Trophoblast cell (in vitro differentiated cells and primary cell): ENCODE measurements at regions not wholly inside any gene's neighbourhood (a gene's known extent, or its start where the extent isn't known, plus 50 kb on each side); places are given as distances from the start of the nearest gene placed in this dataset.

Source experiments
- DNase-seq, 2 donors: peaks; one replicate each; pipeline ENCODE4 v3.0.0-alpha.2; 2016
- H2AFZ ChIP-seq: 2 replicates; pipeline ENCODE4 v1.6.1; 2013; ENCODE audit warnings: low read length, moderate library complexity, mild to moderate bottlenecking; ENCODE audit not compliant: insufficient read depth, poor library complexity
- H2AK5ac ChIP-seq: 2 replicates; pipeline ENCODE4 v1.6.1; 2013; ENCODE audit warnings: mild to moderate bottlenecking, low read length
- H2BK120ac ChIP-seq: 2 replicates; pipeline ENCODE4 v1.6.1; 2013; ENCODE audit warnings: low read length, mild to moderate bottlenecking, moderate library complexity; ENCODE audit not compliant: insufficient read depth, poor library complexity
- H2BK12ac ChIP-seq: 2 replicates; pipeline ENCODE4 v1.6.1; 2013; ENCODE audit warnings: mild to moderate bottlenecking, low read length, moderate library complexity
- H2BK5ac ChIP-seq: 2 replicates; pipeline ENCODE4 v1.6.1; 2013; ENCODE audit warnings: low read length, low read depth, moderate library complexity, mild to moderate bottlenecking; ENCODE audit not compliant: poor library complexity
- H3K14ac ChIP-seq: 2 replicates; pipeline ENCODE4 v1.6.1; 2013; ENCODE audit warnings: mild to moderate bottlenecking, low read length
- H3K18ac ChIP-seq: 2 replicates; pipeline ENCODE4 v1.6.1; 2013; ENCODE audit warnings: mild to moderate bottlenecking, low read length
- H3K23ac ChIP-seq: 2 replicates; pipeline ENCODE4 v1.6.1; 2013; ENCODE audit warnings: low read length
- H3K27ac ChIP-seq: 2 replicates; pipeline ENCODE4 v1.5.1; 2013; ENCODE audit warnings: low read depth, mild to moderate bottlenecking, inconsistent platforms, low read length, moderate library complexity
- H3K27me3 ChIP-seq: 2 replicates; pipeline ENCODE4 v1.6.1; 2013; ENCODE audit warnings: inconsistent platforms, mild to moderate bottlenecking, low read length, moderate library complexity; ENCODE audit not compliant: insufficient read depth
- H3K36me3 ChIP-seq, 2 experiments: 1 replicate in 1 of 2; 2 replicates in 1 of 2; pipeline ENCODE4 v1.6.1; 2013; ENCODE audit warnings: low read length in 2 of 2, mild to moderate bottlenecking in 2 of 2, moderate library complexity in 1 of 2; ENCODE audit not compliant: insufficient read depth in 2 of 2, control insufficient read depth in 1 of 2
- H3K4ac ChIP-seq: 2 replicates; pipeline ENCODE4 v1.6.1; 2013; ENCODE audit warnings: low read depth, mild to moderate bottlenecking, low read length, moderate library complexity
- H3K4me1 ChIP-seq, 2 experiments: 1 replicate in 1 of 2; 2 replicates in 1 of 2; pipeline ENCODE4 v1.6.1; 2013; ENCODE audit warnings: low read length in 2 of 2, mild to moderate bottlenecking in 2 of 2, moderate library complexity in 1 of 2; ENCODE audit not compliant: insufficient read depth in 2 of 2, control insufficient read depth in 1 of 2
- H3K4me2 ChIP-seq: 2 replicates; pipeline ENCODE4 v1.6.1; 2013; ENCODE audit warnings: inconsistent platforms, mild to moderate bottlenecking, low read length, moderate library complexity
- H3K4me3 ChIP-seq: 2 replicates; pipeline ENCODE4 v1.5.1; 2013; ENCODE audit warnings: mild to moderate bottlenecking, low read depth, low read length, inconsistent platforms
- H3K79me1 ChIP-seq: one replicate; pipeline ENCODE4 v1.6.1; 2013; ENCODE audit warnings: low read length
- H3K79me2 ChIP-seq: 2 replicates; pipeline ENCODE4 v1.6.1; 2013; ENCODE audit warnings: low read length, mild to moderate bottlenecking; ENCODE audit not compliant: control insufficient read depth, insufficient read depth, poor library complexity
- H3K9ac ChIP-seq: 2 replicates; pipeline ENCODE4 v1.6.1; 2013; ENCODE audit warnings: mild to moderate bottlenecking, low read length
- H3K9me3 ChIP-seq: 2 replicates; pipeline ENCODE4 v1.6.1; 2013; ENCODE audit warnings: low read depth, mild to moderate bottlenecking, control low read depth, inconsistent platforms, low read length; ENCODE audit not compliant: insufficient read depth
- H4K12ac ChIP-seq: 2 replicates; pipeline ENCODE4 v1.6.1; 2013; ENCODE audit warnings: low read depth, mild to moderate bottlenecking, low read length, moderate library complexity
- H4K8ac ChIP-seq: 2 replicates; pipeline ENCODE4 v1.6.1; 2013; ENCODE audit warnings: low read depth, mild to moderate bottlenecking, low read length, moderate library complexity
- H4K91ac ChIP-seq: one replicate; pipeline ENCODE4 v1.6.1; 2013; ENCODE audit warnings: low read depth, mild to moderate bottlenecking, low read length, moderate library complexity
- WGBS: extraction: QIAGEN DNeasy Blood & Tissue Kit; methylation state at CpG from one replicate; pipeline ENCODE4 v1.1.7; 2013; ENCODE audit warnings: missing lambda C conversion rate; ENCODE audit not compliant: insufficient read length, insufficient coverage; ENCODE audit errors: extremely low coverage; 5-methylcytosine and 5-hydroxymethylcytosine counted together

DNA sequence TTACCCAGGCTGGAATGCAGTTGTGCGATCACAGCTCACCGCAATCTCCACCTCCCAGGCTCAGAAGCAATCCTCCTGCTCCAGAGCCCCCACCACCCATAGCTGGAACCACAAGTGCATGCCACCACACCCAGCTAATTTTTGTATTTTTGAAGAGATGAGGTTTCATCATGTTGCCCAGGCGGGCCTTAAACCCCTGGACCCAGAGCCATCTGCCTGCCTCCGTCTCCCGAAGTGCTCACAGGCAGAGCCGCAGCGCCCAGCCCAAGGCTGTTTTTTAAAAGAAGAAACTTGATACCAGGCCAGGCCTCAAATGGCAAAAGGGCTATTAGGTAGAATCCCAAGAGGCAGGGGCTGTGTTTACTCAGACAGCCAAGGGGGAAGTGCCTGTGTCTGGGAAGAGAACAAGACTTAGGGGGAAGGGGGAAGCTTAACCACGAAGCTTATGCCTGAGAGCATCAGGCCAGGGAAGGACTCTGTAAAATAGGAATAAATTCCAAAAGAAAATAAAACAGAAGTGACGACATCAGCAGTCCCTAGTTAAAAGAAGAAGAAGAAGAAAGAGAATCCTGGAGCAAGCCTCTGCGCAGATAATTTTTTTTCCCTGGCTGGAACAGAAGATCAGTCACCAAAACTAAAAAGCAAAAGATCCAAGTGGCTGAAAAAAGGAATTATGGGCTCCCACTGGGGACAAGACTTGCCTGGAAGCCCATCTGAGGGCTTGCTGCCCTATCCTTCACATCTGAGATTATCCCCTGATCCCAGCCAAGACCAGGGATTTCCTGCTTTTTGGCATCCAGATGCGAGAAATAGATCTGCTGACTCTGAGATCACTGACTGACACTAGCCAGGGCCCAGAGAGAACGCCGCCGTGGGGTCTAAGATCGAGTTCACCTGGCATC is 170.5 kb downstream of the NDUFA12 start:
- Histone ChIP-seq H3K79me1 (peaks cover 23% of the 10 kb centered on the region), H3K4me3 (no peak overlapping the region), H4K12ac (no peak overlapping the region), H2BK12ac (peak overlapping the region; percentile 80), H3K4me1 (peaks cover 20 to 28% of the 10 kb centered on the region in 2 experiments), H3K36me3 (no peaks in the 10 kb centered on the region), H3K4me2 (peak overlapping the region; percentile 46), H3K9ac (no peak overlapping the region), H3K27me3 (no peaks in the 10 kb centered on the region), H2BK5ac (peak overlapping the region; percentile 44), H4K91ac (peak overlapping the region; percentile 67), H2BK120ac (peak overlapping the region; percentile 61), H3K18ac (peak overlapping the region; percentile 67), H4K8ac (peak overlapping the region; percentile 43), H3K79me2 (peaks cover 10% of the 10 kb centered on the region), H3K9me3 (peaks cover 3% of the 10 kb centered on the region), H3K27ac (peak overlapping the region; percentile 96), H3K23ac (no peak overlapping the region), H3K4ac (peak overlapping the region; percentile 31), H2AK5ac (peak overlapping the region; percentile 32), H2AFZ (peak overlapping the region; percentile 54), H3K14ac (peak overlapping the region; percentile 56)
- DNase-seq: peak in 1 of 2 donors; percentile 21
- no CpG with 5 or more reads among the region's 15 CpGs for WGBS

DNA sequence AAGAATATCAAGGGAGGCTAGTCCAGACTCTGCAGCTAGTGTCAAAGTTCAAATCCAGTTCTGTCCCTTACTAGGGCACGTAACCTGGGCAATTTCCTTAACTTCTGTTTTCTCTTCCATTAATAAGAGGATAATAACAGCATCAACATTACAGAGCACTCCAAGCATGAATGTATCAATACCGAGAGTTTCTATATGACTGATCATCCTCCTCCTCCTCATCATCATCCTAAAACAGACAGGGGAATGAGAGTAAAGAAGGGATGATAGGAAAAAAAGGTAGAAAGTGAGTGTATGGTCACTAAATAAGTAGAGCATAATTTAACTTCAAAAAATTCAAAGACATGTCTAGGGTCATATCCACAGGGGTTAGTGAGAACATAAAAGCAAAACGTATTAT is 171.4 kb downstream of the NDUFA12 start:
- Histone ChIP-seq H2BK120ac (peak overlapping the region; percentile 71), H4K12ac (no peak overlapping the region), H3K23ac (no peak overlapping the region), H2AFZ (no peak overlapping the region), H3K9ac (no peak overlapping the region), H3K4me2 (no peak overlapping the region), H2AK5ac (no peak overlapping the region), H3K79me1 (peaks cover 23% of the 10 kb centered on the region), H3K4ac (no peak overlapping the region), H3K27me3 (no peaks in the 10 kb centered on the region), H3K36me3 (no peaks in the 10 kb centered on the region), H3K14ac (peak overlapping the region; percentile 22), H3K18ac (no peak overlapping the region), H3K9me3 (peaks cover 3% of the 10 kb centered on the region), H3K4me1 (peaks cover 20 to 28% of the 10 kb centered on the region in 2 experiments), H2BK5ac (no peak overlapping the region), H4K91ac (peak overlapping the region; percentile 42), H3K4me3 (no peak overlapping the region), H3K27ac (peak overlapping the region; percentile 25), H2BK12ac (peak overlapping the region; percentile 71), H3K79me2 (peaks cover 10% of the 10 kb centered on the region), H4K8ac (no peak overlapping the region)
- DNase-seq: no peak
- WGBS: no CpG with 5 or more reads among the region's 3 CpGs

DNA sequence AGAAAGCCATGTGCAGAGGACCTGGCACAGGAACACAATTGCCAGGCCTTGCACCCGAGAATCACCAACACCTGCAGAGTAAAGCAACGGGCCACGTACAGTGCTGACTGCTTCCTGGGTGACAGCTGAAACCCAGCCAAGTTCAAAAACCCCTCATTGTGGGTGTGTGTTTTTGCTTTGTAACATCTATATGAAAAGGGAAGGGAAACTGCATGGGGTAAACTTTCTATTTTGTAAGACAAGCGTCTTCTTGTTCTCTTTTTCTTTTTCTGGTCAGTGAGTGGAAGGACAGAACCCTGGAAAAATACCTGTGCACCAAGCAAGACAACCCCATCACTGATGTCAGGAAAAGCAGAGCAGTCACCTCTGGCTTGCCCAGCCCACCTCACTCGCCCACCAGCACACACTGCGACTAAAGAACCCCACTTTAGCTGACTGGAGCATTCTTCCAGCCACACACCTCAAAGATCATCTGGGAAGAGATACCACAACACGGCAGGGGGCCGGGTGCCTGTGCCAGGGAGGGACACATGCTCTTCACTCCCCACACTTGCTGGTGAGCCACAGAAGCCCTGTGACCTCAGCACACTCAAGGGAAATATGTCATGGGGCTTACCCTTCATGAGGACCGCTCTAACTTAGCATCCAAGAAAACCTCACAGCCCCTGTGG is 172.3 kb downstream of the NDUFA12 start:
- peak in 1 of 2 donors; percentile 11 for DNase-seq
- WGBS: no CpG with 5 or more reads among the region's 9 CpGs
- Histone ChIP-seq H4K91ac (peak overlapping the region; percentile 95), H3K36me3 (no peaks in the 10 kb centered on the region), H3K4me2 (no peak overlapping the region), H3K79me2 (peaks cover 10% of the 10 kb centered on the region), H3K27me3 (no peaks in the 10 kb centered on the region), H3K9me3 (peaks cover 3% of the 10 kb centered on the region), H2BK5ac (peak overlapping the region; percentile 68), H2BK120ac (peak overlapping the region; percentile 82), H3K14ac (peak overlapping the region; percentile 71), H4K8ac (peak overlapping the region; percentile 54), H4K12ac (no peak overlapping the region), H3K79me1 (peaks cover 23% of the 10 kb centered on the region), H2AK5ac (peak overlapping the region; percentile 98), H3K9ac (no peak overlapping the region), H3K4me3 (no peak overlapping the region), H3K4me1 (peaks cover 20 to 28% of the 10 kb centered on the region in 2 experiments), H2BK12ac (peak overlapping the region; percentile 97), H3K18ac (peak overlapping the region; percentile 97), H3K27ac (no peak overlapping the region), H2AFZ (peak overlapping the region; percentile 25), H3K23ac (no peak overlapping the region), H3K4ac (peak overlapping the region; percentile 65)

DNA sequence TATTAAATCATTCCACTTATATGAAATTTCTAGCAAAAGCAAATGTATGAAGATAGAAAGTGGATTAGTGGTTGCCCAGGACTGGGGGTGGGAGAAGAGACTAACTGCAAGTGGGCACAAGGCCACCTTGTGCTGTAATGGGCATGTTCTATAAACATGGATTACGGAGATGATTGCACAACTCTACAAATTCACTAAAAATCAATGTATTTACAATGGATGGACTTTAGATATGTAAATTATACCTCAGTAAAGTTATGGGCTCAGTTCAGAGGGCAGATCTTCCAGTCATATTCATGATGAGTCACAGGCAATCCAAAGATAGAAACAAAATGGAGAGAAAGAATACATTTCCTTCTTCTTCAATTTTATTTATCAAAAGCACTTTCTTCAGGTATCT is 173.9 kb downstream of the NDUFA12 start:
- Histone ChIP-seq H3K14ac (no peak overlapping the region), H4K12ac (no peak overlapping the region), H3K27ac (no peak overlapping the region), H3K9ac (no peak overlapping the region), H3K27me3 (no peaks in the 10 kb centered on the region), H2BK5ac (no peak overlapping the region), H3K4me2 (no peak overlapping the region), H4K8ac (no peak overlapping the region), H3K23ac (no peak overlapping the region), H4K91ac (no peak overlapping the region), H2AFZ (no peak overlapping the region), H2BK12ac (no peak overlapping the region), H3K18ac (no peak overlapping the region), H2BK120ac (no peak overlapping the region), H3K4me3 (no peak overlapping the region), H3K4me1 (peaks cover 15 to 21% of the 10 kb centered on the region in 2 experiments), H2AK5ac (no peak overlapping the region), H3K79me1 (peaks cover 18% of the 10 kb centered on the region), H3K4ac (no peak overlapping the region), H3K79me2 (peaks cover 7% of the 10 kb centered on the region), H3K36me3 (no peaks in the 10 kb centered on the region), H3K9me3 (peaks cover 3% of the 10 kb centered on the region)
- no CpG with 5 or more reads among the region's 1 CpG for WGBS
- no peak for DNase-seq
